ENCODE measurements at regions not wholly inside any gene's neighbourhood (a gene's known extent, or its start where the extent isn't known, plus 50 kb on each side); places are given as distances from the start of the nearest gene placed in this dataset.

DNA sequence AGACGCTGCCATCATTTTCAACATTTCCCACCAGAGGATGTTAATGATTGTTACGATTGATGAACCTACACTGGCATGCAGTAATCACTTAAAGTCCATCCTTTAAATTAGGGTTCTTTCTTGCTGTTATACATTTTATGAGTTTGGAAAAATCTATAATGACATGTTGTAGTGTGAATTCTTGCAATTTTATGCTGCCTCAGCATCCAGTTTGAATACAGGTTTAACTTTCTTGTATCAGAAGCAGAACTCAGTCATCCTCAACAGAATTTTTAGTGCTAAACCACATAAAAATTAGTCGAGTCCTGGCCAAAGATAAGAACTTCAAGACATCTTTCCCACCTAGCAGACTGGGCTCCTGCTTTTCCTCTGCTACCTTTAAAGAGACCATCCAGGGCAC lies 303.3 kb downstream of the NUP35 start (continued):
- TF ChIP-seq, protein P1, sequence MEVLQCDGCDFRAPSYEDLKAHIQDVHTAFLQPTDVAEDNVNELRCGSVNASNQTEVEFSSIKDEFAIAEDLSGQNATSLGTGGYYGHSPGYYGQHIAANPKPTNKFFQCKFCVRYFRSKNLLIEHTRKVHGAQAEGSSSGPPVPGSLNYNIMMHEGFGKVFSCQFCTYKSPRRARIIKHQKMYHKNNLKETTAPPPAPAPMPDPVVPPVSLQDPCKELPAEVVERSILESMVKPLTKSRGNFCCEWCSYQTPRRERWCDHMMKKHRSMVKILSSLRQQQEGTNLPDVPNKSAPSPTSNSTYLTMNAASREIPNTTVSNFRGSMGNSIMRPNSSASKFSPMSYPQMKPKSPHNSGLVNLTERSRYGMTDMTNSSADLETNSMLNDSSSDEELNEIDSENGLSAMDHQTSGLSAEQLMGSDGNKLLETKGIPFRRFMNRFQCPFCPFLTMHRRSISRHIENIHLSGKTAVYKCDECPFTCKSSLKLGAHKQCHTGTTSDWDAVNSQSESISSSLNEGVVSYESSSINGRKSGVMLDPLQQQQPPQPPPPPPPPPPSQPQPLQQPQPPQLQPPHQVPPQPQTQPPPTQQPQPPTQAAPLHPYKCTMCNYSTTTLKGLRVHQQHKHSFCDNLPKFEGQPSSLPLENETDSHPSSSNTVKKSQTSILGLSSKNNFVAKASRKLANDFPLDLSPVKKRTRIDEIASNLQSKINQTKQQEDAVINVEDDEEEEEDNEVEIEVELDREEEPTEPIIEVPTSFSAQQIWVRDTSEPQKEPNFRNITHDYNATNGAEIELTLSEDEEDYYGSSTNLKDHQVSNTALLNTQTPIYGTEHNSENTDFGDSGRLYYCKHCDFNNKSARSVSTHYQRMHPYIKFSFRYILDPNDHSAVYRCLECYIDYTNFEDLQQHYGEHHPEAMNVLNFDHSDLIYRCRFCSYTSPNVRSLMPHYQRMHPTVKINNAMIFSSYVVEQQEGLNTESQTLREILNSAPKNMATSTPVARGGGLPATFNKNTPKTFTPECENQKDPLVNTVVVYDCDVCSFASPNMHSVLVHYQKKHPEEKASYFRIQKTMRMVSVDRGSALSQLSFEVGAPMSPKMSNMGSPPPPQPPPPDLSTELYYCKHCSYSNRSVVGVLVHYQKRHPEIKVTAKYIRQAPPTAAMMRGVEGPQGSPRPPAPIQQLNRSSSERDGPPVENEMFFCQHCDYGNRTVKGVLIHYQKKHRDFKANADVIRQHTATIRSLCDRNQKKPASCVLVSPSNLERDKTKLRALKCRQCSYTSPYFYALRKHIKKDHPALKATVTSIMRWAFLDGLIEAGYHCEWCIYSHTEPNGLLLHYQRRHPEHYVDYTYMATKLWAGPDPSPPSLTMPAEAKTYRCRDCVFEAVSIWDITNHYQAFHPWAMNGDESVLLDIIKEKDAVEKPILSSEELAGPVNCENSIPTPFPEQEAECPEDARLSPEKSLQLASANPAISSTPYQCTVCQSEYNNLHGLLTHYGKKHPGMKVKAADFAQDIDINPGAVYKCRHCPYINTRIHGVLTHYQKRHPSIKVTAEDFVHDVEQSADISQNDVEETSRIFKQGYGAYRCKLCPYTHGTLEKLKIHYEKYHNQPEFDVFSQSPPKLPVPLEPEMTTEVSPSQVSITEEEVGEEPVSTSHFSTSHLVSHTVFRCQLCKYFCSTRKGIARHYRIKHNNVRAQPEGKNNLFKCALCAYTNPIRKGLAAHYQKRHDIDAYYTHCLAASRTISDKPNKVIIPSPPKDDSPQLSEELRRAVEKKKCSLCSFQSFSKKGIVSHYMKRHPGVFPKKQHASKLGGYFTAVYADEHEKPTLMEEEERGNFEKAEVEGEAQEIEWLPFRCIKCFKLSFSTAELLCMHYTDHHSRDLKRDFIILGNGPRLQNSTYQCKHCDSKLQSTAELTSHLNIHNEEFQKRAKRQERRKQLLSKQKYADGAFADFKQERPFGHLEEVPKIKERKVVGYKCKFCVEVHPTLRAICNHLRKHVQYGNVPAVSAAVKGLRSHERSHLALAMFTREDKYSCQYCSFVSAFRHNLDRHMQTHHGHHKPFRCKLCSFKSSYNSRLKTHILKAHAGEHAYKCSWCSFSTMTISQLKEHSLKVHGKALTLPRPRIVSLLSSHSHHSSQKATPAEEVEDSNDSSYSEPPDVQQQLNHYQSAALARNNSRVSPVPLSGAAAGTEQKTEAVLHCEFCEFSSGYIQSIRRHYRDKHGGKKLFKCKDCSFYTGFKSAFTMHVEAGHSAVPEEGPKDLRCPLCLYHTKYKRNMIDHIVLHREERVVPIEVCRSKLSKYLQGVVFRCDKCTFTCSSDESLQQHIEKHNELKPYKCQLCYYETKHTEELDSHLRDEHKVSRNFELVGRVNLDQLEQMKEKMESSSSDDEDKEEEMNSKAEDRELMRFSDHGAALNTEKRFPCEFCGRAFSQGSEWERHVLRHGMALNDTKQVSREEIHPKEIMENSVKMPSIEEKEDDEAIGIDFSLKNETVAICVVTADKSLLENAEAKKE (CRISPR knock-in tag; IDR thresholded peaks at IDR 0.05), result no peak
- no peak for TF ChIP-seq STAT1 (IDR thresholded peaks at IDR 0.05; ENCODE audit: unreplicated experiment)
- no peak for TF ChIP-seq CREB1 (CRISPR knock-in tag; IDR thresholded peaks at IDR 0.05; ENCODE audit: low read depth)

GRCh38 chr2:183428881-183429280 lies 304.6 kb downstream of the NUP35 start:
- Histone ChIP-seq H3K27ac (ENCODE audit: low read depth) (no peak overlapping the region), H4K20me1 (replicated peaks; ENCODE audit: insufficient read depth) (no peaks in the 10 kb centered on the region), H3K4me2 (no peak overlapping the region), H3K79me2 (replicated peaks; ENCODE audit: insufficient read depth) (no peaks in the 10 kb centered on the region), H3K27me3 (ENCODE audit: insufficient read depth) (no peaks in the 10 kb centered on the region), H3K36me3 (ENCODE audit: insufficient read depth) (peaks cover 6% of the 10 kb centered on the region; the same call in 1 of the 2 replicates), H3K9me2 (ENCODE audit: insufficient read depth) (no peaks in the 10 kb centered on the region), H2AFZ (no peak overlapping the region), H3K4me1 (ENCODE audit: insufficient read depth) (no peaks in the 10 kb centered on the region), H3K4me3 (no peak overlapping the region), H3F3A (replicated peaks; ENCODE audit: low read depth) (no peaks in the 10 kb centered on the region)
- no peak for DNase-seq (ENCODE audit: low spot score)
- Mint-ChIP-seq H3K4me3 (no peak overlapping the region), H3K4me1 (peaks cover 4% of the 10 kb centered on the region; the same call in 2 of the 3 replicates), H3K9me3 (peaks cover 8% of the 10 kb centered on the region), H3K27ac (no peak overlapping the region), H3K27me3 (ENCODE audit: insufficient read depth, low read depth, poor library complexity) (peaks cover 2% of the 10 kb centered on the region), H3K36me3 (ENCODE audit: low read depth) (peaks cover 3% of the 10 kb centered on the region; the same call in 1 of the 3 replicates)
- no peak for ATAC-seq
- no peak for TF ChIP-seq NANOG (IDR thresholded peaks at IDR 0.05; ENCODE audit: borderline replicate concordance)
- TF ChIP-seq JUNB (IDR thresholded peaks at IDR 0.05; ENCODE audit: unreplicated experiment), result no peak
- no peak for TF ChIP-seq ZNF331 (CRISPR knock-in tag; IDR thresholded peaks at IDR 0.05; ENCODE audit: low read depth)
- TF ChIP-seq, protein P1 (CRISPR knock-in tag; IDR thresholded peaks at IDR 0.05), result no peak
- TF ChIP-seq ZNF114 (CRISPR knock-in tag; IDR thresholded peaks at IDR 0.05), result no peak

Measured in GM23338 (cell line).